Stimulated activated CD8-positive, alpha-beta memory T cell treated with anti-CD3 and anti-CD28 coated beads, Interleukin-7, amount 100 ng/mL, for 1 hour (primary cell): ENCODE measurements at regions not wholly inside any gene's neighbourhood (a gene's known extent, or its start where the extent isn't known, plus 50 kb on each side); places are given as distances from the start of the nearest gene placed in this dataset.

Source experiments
- DNase-seq, 2 donors: peaks; one replicate each; pipeline ENCODE4 v3.0.0-alpha.2; 2020; ENCODE audit warnings: low read depth in 2 of 2

GRCh38 chr5:15209053-15209762, 290.8 kb upstream of the FBXL7 start:
- DNase-seq, result no peak

GRCh38 chr5:15206133-15206532, 293.8 kb upstream of the FBXL7 start:
- no peak for DNase-seq

GRCh38 chr5:15203376-15203775, 296.6 kb upstream of the FBXL7 start:
- DNase-seq, result no peak

GRCh38 chr5:15191012-15191411, 309.0 kb upstream of the FBXL7 start:
- no peak for DNase-seq

- DNase-seq, result no peak
Observed at GRCh38 chr5:15183520-15183919, 311.9 kb upstream of the ANKH start.

GRCh38 chr5:15170173-15170572, 298.6 kb upstream of the ANKH start:
- DNase-seq, result no peak

GRCh38 chr5:15168358-15168757, 296.8 kb upstream of the ANKH start:
- DNase-seq, result no peak

- no peak for DNase-seq
Observed at GRCh38 chr5:15160091-15160490, 288.5 kb upstream of the ANKH start.

GRCh38 chr5:15159606-15160005, 288.0 kb upstream of the ANKH start:
- DNase-seq, result no peak

- DNase-seq, result no peak
Observed at GRCh38 chr5:15142458-15142857, 270.9 kb upstream of the ANKH start.

GRCh38 chr5:15137414-15137813, 265.8 kb upstream of the ANKH start:
- DNase-seq, result no peak

- DNase-seq, result no peak
Observed at GRCh38 chr5:15135661-15136060, 264.1 kb upstream of the ANKH start.

- no peak for DNase-seq
Observed at GRCh38 chr5:15133456-15133965, 261.9 kb upstream of the ANKH start.

- no peak for DNase-seq
Observed at GRCh38 chr5:15132816-15133405, 261.3 kb upstream of the ANKH start.

- DNase-seq, result no peak
Observed at GRCh38 chr5:15131909-15132308, 260.3 kb upstream of the ANKH start.

- DNase-seq, result no peak
Observed at GRCh38 chr5:15124871-15125568, 253.4 kb upstream of the ANKH start.

GRCh38 chr5:15124461-15124860, 252.9 kb upstream of the ANKH start:
- no peak for DNase-seq

GRCh38 chr5:15117688-15118087, 246.1 kb upstream of the ANKH start:
- no peak for DNase-seq

- no peak for DNase-seq
Observed at GRCh38 chr5:15116996-15117395, 245.4 kb upstream of the ANKH start.

- DNase-seq, result no peak
Observed at GRCh38 chr5:15106530-15107283, 235.1 kb upstream of the ANKH start.

- no peak for DNase-seq
Observed at GRCh38 chr5:15105799-15106393, 234.3 kb upstream of the ANKH start.

GRCh38 chr5:15103864-15104263, 232.3 kb upstream of the ANKH start:
- DNase-seq, result no peak
